ENCODE measurements at regions not wholly inside any gene's neighbourhood (a gene's known extent, or its start where the extent isn't known, plus 50 kb on each side); places are given as distances from the start of the nearest gene placed in this dataset.
"Not testable (repeated sequence)": the region's sequence is repeated elsewhere in the genome, so short reads cannot be mapped to it uniquely, and the experiment has no call there.

DNA sequence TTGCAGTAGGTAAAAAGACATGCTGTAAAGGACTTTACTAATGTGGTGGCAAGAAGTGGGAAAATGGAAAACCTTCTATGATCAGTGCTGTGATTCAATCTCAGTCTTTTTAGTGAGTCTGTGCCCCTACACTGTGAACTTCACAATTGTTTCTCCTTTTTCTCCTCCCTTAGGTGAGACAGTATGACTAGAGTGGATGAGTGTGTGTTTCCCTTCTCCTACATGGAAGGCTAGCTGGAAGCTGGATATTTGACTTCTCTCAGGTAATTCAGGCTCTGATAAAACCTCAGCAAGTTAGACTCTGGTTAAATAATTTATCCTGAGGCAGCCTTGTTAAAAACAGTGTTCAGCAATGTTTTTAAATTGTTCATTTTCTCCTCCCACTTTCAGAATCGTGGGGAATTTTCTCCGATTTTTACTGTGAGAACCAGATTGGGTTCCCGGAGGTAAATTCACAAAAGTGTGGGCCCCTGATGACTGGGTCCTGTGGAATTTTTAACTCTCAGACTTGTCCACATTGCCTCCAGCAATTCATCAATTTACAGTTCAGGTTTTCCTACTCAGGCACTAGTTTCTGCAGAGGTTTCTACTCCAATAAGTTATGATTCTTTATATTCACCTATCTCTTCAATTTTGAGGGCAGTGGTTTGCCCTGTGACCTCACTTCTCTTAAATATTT, 149.1 kb upstream of the PIK3R1 start:
- no peak for FAIRE-seq

- FAIRE-seq, result not testable (repeated sequence)
Measured at GRCh38 chr5:68065321-68065720, 150.2 kb upstream of the PIK3R1 start.

DNA sequence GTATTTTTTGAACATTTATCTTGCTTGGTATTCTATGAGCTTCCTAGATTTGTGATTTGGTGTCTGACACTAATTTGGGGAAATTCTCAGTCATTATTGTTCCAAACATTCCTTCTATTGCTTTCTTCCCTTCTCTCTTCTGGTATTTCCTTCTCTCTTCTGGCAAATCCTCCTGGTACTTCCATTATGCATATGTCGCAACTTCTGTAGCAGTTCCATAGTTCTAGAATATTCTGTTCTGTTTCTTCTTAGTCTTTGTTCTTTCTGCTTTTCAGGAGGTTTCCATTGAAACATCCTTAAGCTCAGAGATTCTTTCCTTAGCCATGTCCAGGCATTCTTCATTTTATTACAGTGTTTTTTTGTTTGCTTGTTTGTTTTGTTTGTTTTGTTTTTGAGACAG, 155.2 kb upstream of the PIK3R1 start:
- FAIRE-seq, result no peak

DNA sequence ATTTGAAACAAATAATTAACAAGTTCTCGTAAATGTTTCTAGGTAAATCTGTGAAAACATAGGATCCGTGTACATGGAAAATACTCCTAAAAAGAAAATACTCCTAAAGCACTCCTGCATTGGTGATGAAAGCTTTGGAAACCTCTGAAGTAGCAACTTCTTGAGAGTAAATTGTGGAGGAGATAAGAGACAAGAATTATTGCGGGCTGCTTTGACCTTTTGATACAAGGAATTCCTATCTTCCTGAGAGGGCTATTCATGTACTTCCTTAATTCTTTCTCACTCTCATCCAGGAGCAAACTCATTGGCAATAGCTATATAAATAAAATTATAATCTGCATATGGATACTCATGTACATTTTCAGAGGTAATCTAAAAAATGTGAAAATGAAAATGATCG, 158.4 kb upstream of the PIK3R1 start:
- no peak for FAIRE-seq

DNA sequence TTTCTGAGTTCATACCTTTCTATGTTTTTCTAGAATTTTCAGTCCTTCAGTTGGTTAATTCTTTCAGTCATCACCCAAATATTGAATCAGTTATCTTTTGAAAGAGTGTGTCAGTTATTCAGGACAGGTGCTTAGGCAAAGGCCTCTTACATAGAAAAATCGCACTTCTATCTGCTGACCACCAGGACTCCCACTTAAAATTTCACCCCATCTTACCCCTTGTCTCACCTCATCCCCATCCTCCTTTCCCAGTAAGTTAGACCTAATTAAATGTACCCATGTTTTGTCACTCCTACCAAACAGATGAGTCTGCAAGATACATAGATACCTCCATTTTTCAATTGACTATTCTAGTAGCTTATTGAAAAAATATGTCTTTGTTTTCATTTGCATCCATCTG, 159.9 kb upstream of the PIK3R1 start:
- FAIRE-seq, result no peak

GRCh38 chr5:68054638-68055037, 160.9 kb upstream of the PIK3R1 start:
- no peak for FAIRE-seq

DNA sequence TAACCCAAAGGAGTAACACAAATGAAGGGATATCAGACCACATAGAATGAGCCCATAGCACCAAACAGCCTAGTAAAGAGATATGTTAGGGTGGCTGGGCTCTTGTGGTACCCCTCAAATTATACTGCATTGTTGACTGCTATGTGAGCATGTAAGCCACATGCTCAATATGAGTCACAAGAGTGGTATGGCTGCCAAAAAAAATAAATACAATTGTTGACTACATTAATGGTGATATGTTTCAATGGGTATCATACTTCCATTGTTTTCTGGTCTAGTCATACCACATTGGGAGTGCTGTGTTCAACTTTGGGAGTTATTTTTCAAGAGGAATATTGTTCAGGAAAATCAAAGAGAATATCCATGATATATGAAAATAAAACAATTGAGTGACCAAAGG, 162.4 kb upstream of the PIK3R1 start:
- FAIRE-seq, result no peak

DNA sequence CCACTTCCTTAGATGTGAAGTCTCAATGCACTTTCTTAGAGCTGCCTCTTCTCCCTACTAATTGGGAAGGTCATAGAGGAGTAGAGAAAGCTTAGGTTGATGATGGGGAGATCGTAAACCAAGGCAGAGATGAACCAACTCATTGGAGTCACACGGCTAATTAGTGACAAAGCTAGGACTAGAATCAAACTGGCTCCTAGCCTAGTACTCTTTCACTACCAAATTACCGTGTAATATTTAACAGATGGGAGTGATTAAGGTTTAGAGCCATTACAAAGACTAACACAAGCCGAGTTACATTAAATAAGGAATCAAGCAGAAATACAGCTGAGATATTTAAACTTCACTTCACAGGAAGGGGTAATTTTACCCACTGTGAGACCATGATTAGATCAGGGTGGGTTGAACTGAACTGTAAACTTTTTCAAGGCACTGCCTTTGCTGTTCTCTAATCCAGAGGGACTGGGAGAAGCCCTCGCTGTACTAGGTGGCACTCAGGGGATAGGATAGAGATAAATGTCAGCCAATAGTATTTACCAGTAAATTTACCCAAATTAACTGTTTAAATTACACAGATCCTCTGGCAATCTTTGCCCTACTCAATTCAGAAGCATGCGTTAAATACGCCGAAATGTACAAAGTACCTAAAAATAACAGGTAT, 166.4 kb upstream of the PIK3R1 start:
- FAIRE-seq, result no peak

- no peak for FAIRE-seq
Measured at GRCh38 chr5:68048516-68048915, 167.0 kb upstream of the PIK3R1 start.

DNA sequence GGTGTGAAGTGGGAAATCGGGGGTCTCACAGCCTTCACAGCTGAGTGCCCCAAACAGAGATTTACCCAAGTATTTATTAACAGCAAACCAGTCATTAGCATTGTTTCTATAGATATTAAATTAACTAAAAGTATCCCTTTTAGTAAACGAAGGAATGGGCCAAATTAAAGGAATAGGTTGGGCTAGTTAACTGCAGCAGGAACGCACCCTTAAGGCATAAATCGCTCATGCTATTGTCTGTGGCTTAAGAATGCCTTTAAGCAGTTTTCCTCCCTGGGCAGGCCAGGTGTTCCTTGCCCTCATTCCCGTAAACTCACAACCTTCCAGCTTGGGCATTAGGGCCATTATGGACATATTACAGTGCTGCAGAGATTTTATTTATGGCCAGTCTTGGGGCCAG, 167.5 kb upstream of the PIK3R1 start:
- FAIRE-seq, result not testable (repeated sequence)

DNA sequence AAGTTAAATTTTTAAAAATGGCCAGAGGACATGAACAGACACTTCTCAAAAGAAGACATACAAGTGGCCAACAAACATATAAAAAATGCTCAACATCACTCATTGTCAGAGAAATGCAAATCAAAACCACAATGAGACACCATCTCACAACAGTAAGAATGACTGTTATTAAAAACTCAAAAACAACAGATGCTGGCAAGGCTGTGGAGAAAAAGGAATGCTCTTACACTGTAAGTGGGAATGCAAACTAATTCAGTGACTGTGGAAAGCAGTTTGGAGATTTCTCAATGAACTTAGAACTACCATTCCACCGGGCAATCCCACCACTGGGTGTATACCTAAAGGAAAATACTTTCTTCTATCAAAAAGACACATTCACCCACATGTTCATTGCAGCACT, 168.5 kb upstream of the PIK3R1 start:
- FAIRE-seq, result no peak

DNA sequence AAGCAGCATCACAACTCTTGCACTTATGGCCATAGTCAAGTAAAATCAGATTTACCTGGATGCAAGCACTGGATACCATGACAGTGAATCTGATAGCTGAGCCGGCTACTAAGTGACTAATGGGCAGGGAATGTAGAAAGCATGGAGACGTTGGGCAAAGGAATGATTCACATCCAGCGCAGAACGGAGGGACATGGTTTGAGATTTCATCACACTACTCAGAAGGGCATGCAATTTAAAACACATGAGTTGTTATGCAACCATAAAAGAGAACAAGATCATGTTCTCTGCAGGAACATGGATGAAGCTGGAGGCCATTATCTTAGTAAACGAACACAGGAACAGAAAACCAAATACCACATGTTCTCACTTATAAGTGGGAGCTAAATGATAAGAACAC, 169.1 kb upstream of the PIK3R1 start:
- no peak for FAIRE-seq

- FAIRE-seq, result no peak
Measured at GRCh38 chr5:68041293-68041692, 174.3 kb upstream of the PIK3R1 start.

DNA sequence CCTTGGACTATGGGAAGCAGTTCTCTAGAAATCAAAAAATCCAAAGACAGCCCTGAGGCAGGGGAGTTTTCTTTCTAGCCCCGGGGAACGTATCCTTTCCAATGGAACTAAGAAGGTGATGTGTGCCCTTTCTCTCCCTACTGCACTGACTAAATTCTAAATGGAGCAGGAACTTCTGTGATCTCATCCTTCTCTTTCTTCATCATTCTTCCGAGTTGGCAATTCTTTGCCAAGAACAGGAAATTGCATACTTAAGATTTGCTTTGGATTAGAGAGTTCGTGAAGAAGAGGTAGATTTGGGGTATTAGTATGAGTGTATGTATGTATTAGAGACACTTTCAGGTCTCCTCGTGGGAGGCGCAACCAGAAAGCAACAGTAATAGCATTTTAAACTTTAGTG, 178.0 kb upstream of the PIK3R1 start:
- FAIRE-seq, result no peak

DNA sequence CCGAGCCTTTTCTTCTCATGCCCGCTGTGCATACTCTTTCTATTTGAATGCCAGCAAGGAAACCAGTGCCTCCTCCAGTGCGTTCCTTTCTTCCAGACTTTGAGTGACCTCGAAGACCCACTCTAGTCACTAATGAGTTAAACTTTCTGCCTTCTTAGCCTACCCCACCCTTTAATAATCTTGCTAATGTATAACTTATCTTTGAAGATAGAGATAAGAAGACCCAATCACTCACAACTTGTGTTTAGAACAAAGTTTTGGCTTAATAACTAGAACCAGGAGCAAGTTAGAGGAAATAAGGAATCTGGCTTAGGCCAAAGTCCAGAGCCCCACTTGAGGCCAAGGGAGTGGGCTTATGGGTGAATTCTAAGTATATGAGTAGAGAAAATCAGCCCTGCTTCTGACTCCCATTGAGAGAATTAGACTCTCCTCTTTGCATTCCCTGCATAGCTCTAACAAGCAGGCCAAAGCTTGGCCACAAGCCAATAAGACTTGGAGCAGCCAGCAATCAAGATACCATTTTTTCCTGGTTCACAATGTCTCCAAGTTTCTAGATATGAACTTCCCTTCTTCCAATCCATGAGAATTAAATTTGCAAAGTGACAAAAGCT, 181.5 kb upstream of the PIK3R1 start:
- FAIRE-seq, result no peak

DNA sequence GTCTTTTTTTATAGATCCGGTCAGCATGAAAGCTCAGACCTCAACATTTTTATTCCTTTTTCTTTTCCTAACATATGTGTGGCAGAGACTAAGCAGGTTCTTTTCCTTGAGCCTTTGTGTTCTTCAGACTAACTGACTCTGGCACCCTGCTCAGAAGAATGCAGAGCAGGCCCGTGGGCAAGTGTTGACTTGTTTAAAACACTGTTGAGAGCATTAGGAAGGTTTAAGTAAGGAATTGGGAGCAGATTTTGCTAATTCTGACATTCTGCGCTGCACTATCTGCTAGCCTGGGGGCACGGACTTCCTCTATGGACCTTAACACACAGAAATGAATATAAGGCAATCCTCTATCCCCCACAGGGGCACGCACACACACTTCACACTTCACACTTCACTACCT, 182.5 kb upstream of the PIK3R1 start:
- no peak for FAIRE-seq

- FAIRE-seq, result no peak
Measured at GRCh38 chr5:68032216-68032762, 183.3 kb upstream of the PIK3R1 start.

- no peak for FAIRE-seq
Measured at GRCh38 chr5:68028131-68028727, 187.3 kb upstream of the PIK3R1 start.

DNA sequence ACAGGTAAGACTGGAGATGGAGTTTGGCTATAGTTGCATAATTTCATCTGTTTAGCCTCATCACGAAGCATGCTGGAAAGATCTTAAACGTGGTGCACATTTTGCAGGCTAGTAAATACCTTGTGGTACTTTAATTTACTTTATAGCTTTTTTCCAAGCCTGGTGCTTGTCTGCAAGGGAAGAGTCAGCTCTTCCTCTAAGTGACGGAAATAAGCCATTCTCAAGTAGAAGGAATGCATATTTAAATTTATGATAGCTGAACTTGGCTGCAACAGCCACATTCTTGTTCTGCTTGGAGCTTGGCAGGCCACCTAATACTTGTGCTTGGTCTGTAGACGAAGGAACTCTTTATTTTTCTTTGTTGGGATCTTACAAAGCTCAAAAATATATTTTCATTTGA, 188.0 kb upstream of the PIK3R1 start:
- FAIRE-seq, result no peak

DNA sequence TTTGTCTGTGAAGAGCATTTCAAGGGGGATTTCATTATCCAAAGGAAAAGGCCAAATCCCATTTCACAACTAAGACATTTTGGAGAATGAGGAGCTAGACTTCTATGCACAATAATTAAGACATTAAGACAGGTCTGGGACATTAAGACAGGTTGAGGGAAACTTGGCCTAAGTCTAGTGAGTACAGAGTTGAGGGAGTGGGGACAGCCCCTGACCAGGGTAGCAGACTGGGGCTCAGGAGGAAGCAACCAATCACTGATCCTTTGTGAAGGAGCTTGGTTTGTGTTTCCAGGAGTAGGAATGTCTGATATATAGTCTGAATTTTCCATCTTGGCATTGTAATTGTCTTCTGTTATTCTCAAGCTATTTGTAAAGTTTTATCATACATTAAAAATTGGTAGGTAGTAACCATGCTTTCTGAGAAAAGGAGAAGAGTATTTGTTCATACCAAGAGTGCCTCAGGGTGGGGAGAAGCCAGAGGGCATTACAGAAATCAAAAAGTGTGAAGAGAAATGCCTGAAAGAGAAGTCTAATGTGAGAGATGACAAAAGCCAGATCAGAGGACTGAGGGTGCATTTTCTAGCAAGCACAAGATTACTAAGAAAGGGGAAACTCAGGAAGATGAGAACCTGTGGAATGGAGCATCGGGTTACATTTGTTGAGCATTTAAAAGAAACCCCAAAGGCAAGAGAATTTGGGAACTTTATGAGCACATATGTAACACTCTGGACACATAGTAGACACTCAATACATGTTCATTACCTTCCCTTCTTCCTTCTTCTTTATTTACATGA, 189.3 kb upstream of the PIK3R1 start:
- FAIRE-seq, result no peak

GRCh38 chr5:68024426-68024825, 191.1 kb upstream of the PIK3R1 start:
- FAIRE-seq, result no peak

DNA sequence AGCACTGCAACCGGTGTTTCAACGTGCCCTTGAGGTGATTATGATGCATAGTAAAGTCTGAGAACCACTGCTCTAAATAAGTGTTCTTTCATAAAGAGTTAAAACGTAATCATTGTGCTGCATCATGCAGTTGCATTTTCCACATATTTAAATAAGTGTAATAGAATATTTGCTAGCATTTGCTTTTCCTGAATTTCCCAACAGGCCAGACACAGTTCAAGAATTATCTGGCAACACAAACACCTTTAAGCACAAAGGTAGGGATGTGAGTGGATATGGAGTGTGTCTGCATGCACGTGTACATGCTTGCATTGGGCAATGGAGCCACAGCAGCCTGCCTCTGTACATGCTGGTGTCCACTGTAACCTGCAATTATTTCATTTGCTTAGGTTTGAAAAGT, 193.6 kb upstream of the PIK3R1 start:
- FAIRE-seq, result no peak

DNA sequence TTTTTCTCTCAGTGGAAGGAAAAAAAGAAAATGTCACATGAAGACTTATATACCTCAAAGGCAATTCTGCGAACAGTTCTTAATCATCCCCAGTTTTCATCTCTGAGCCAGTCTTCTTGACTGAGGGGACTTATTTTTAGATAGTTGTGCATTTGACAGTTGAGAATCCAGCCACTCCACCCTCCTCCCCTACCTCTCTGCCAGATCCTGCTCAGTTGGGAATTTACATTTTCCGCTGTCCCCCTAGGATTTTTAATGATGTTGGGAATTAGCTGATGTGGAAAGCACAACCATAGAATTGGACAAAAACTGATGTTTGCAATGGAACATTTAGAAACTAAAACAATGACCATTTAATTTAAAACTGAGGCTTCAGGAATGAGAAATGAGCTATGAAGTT, 194.3 kb upstream of the PIK3R1 start:
- no peak for FAIRE-seq
